ENCODE measurements at regions not wholly inside any gene's neighbourhood (a gene's known extent, or its start where the extent isn't known, plus 50 kb on each side); places are given as distances from the start of the nearest gene placed in this dataset.

DNA sequence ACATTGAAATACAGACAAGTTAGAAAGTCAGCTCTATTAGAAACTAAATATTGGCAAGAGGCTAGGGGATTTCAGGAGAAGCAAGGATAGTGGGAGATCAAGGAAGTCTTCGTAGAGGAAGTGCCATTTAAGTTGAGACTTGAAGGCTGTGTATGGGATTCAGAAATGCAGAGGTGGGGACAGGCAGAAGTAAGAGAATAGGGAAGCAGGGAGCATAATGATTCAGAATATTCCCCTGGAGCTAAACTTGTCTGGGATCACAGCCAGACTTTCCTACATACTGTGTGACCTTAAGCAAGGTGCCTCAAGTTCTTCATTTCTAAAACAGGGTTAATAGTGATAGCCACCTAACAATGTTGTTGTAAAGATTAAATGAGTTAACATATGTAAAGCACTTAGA lies 108.8 kb downstream of the DDIT4L start:
- TF ChIP-seq, protein P1, sequence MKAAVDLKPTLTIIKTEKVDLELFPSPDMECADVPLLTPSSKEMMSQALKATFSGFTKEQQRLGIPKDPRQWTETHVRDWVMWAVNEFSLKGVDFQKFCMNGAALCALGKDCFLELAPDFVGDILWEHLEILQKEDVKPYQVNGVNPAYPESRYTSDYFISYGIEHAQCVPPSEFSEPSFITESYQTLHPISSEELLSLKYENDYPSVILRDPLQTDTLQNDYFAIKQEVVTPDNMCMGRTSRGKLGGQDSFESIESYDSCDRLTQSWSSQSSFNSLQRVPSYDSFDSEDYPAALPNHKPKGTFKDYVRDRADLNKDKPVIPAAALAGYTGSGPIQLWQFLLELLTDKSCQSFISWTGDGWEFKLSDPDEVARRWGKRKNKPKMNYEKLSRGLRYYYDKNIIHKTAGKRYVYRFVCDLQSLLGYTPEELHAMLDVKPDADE (IDR thresholded peaks at IDR 0.05), result no peak
- TF ChIP-seq EZH2phosphoT487 (IDR thresholded peaks at IDR 0.05; ENCODE audit: unreplicated experiment) (no peak), NANOG (IDR thresholded peaks at IDR 0.05; ENCODE audit: borderline replicate concordance) (no peak), EZH2 (IDR thresholded peaks at IDR 0.05; ENCODE audit: low read depth, unreplicated experiment) (no peak), ZNF114 (CRISPR knock-in tag; IDR thresholded peaks at IDR 0.05) (no peak), STAT1 (IDR thresholded peaks at IDR 0.05; ENCODE audit: unreplicated experiment) (no peak), POLR2AphosphoS5 (IDR thresholded peaks at IDR 0.05; ENCODE audit: low read depth) (no peak), CREB1 (CRISPR knock-in tag; IDR thresholded peaks at IDR 0.05; ENCODE audit: low read depth) (no peak), JUNB (IDR thresholded peaks at IDR 0.05; ENCODE audit: unreplicated experiment) (no peak), ZNF331 (CRISPR knock-in tag; IDR thresholded peaks at IDR 0.05; ENCODE audit: low read depth) (no peak)
- TF ChIP-seq, protein P2, sequence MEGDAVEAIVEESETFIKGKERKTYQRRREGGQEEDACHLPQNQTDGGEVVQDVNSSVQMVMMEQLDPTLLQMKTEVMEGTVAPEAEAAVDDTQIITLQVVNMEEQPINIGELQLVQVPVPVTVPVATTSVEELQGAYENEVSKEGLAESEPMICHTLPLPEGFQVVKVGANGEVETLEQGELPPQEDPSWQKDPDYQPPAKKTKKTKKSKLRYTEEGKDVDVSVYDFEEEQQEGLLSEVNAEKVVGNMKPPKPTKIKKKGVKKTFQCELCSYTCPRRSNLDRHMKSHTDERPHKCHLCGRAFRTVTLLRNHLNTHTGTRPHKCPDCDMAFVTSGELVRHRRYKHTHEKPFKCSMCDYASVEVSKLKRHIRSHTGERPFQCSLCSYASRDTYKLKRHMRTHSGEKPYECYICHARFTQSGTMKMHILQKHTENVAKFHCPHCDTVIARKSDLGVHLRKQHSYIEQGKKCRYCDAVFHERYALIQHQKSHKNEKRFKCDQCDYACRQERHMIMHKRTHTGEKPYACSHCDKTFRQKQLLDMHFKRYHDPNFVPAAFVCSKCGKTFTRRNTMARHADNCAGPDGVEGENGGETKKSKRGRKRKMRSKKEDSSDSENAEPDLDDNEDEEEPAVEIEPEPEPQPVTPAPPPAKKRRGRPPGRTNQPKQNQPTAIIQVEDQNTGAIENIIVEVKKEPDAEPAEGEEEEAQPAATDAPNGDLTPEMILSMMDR (conservative IDR thresholded peaks at IDR 0.05; ENCODE audit: low read depth in 2 of 2), result no peak
- TF ChIP-seq, protein P3, sequence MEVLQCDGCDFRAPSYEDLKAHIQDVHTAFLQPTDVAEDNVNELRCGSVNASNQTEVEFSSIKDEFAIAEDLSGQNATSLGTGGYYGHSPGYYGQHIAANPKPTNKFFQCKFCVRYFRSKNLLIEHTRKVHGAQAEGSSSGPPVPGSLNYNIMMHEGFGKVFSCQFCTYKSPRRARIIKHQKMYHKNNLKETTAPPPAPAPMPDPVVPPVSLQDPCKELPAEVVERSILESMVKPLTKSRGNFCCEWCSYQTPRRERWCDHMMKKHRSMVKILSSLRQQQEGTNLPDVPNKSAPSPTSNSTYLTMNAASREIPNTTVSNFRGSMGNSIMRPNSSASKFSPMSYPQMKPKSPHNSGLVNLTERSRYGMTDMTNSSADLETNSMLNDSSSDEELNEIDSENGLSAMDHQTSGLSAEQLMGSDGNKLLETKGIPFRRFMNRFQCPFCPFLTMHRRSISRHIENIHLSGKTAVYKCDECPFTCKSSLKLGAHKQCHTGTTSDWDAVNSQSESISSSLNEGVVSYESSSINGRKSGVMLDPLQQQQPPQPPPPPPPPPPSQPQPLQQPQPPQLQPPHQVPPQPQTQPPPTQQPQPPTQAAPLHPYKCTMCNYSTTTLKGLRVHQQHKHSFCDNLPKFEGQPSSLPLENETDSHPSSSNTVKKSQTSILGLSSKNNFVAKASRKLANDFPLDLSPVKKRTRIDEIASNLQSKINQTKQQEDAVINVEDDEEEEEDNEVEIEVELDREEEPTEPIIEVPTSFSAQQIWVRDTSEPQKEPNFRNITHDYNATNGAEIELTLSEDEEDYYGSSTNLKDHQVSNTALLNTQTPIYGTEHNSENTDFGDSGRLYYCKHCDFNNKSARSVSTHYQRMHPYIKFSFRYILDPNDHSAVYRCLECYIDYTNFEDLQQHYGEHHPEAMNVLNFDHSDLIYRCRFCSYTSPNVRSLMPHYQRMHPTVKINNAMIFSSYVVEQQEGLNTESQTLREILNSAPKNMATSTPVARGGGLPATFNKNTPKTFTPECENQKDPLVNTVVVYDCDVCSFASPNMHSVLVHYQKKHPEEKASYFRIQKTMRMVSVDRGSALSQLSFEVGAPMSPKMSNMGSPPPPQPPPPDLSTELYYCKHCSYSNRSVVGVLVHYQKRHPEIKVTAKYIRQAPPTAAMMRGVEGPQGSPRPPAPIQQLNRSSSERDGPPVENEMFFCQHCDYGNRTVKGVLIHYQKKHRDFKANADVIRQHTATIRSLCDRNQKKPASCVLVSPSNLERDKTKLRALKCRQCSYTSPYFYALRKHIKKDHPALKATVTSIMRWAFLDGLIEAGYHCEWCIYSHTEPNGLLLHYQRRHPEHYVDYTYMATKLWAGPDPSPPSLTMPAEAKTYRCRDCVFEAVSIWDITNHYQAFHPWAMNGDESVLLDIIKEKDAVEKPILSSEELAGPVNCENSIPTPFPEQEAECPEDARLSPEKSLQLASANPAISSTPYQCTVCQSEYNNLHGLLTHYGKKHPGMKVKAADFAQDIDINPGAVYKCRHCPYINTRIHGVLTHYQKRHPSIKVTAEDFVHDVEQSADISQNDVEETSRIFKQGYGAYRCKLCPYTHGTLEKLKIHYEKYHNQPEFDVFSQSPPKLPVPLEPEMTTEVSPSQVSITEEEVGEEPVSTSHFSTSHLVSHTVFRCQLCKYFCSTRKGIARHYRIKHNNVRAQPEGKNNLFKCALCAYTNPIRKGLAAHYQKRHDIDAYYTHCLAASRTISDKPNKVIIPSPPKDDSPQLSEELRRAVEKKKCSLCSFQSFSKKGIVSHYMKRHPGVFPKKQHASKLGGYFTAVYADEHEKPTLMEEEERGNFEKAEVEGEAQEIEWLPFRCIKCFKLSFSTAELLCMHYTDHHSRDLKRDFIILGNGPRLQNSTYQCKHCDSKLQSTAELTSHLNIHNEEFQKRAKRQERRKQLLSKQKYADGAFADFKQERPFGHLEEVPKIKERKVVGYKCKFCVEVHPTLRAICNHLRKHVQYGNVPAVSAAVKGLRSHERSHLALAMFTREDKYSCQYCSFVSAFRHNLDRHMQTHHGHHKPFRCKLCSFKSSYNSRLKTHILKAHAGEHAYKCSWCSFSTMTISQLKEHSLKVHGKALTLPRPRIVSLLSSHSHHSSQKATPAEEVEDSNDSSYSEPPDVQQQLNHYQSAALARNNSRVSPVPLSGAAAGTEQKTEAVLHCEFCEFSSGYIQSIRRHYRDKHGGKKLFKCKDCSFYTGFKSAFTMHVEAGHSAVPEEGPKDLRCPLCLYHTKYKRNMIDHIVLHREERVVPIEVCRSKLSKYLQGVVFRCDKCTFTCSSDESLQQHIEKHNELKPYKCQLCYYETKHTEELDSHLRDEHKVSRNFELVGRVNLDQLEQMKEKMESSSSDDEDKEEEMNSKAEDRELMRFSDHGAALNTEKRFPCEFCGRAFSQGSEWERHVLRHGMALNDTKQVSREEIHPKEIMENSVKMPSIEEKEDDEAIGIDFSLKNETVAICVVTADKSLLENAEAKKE (CRISPR knock-in tag; IDR thresholded peaks at IDR 0.05), result no peak
- TF ChIP-seq, protein P4, sequence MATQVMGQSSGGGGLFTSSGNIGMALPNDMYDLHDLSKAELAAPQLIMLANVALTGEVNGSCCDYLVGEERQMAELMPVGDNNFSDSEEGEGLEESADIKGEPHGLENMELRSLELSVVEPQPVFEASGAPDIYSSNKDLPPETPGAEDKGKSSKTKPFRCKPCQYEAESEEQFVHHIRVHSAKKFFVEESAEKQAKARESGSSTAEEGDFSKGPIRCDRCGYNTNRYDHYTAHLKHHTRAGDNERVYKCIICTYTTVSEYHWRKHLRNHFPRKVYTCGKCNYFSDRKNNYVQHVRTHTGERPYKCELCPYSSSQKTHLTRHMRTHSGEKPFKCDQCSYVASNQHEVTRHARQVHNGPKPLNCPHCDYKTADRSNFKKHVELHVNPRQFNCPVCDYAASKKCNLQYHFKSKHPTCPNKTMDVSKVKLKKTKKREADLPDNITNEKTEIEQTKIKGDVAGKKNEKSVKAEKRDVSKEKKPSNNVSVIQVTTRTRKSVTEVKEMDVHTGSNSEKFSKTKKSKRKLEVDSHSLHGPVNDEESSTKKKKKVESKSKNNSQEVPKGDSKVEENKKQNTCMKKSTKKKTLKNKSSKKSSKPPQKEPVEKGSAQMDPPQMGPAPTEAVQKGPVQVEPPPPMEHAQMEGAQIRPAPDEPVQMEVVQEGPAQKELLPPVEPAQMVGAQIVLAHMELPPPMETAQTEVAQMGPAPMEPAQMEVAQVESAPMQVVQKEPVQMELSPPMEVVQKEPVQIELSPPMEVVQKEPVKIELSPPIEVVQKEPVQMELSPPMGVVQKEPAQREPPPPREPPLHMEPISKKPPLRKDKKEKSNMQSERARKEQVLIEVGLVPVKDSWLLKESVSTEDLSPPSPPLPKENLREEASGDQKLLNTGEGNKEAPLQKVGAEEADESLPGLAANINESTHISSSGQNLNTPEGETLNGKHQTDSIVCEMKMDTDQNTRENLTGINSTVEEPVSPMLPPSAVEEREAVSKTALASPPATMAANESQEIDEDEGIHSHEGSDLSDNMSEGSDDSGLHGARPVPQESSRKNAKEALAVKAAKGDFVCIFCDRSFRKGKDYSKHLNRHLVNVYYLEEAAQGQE (IDR thresholded peaks at IDR 0.05; ENCODE audit: unreplicated experiment), result no peak
- H3K36me3 Mint-ChIP-seq (ENCODE audit: low read depth), result peaks cover 16% of the 10 kb centered on the region
- no peak overlapping the region for H3K4me3 Mint-ChIP-seq
- Histone ChIP-seq H3K4me3 (no peak overlapping the region), H4K20me1 (replicated peaks; ENCODE audit: insufficient read depth) (no peaks in the 10 kb centered on the region), H3F3A (replicated peaks; ENCODE audit: low read depth) (no peaks in the 10 kb centered on the region), H3K36me3 (ENCODE audit: insufficient read depth) (no peaks in the 10 kb centered on the region), H2AFZ (no peak overlapping the region), H3K27me3 (ENCODE audit: insufficient read depth) (no peaks in the 10 kb centered on the region), H3K4me1 (ENCODE audit: insufficient read depth) (no peaks in the 10 kb centered on the region), H3K9me2 (ENCODE audit: insufficient read depth) (peaks cover 5% of the 10 kb centered on the region; the same call in 1 of the 2 replicates), H3K27ac (ENCODE audit: low read depth) (no peak overlapping the region), H3K4me2 (no peak overlapping the region), H3K79me2 (replicated peaks; ENCODE audit: insufficient read depth) (no peaks in the 10 kb centered on the region)
- H3K27ac Mint-ChIP-seq, result no peak overlapping the region
- DNase-seq (ENCODE audit: low spot score) (no peak), ATAC-seq (no peak)
- H3K4me1 Mint-ChIP-seq, result peaks cover 4% of the 10 kb centered on the region; the same call in 2 of the 3 replicates
- H3K9me3 Mint-ChIP-seq, result peaks cover 16% of the 10 kb centered on the region; the same call in 2 of the 3 replicates
- peaks cover 2% of the 10 kb centered on the region for H3K27me3 Mint-ChIP-seq (ENCODE audit: insufficient read depth, low read depth, poor library complexity)

Measured in GM23338 (cell line).